ENCODE measurements at regions not wholly inside any gene's neighbourhood (a gene's known extent, or its start where the extent isn't known, plus 50 kb on each side); places are given as distances from the start of the nearest gene placed in this dataset.

GRCh38 chr17:79153367-79154130 lies 78.9 kb downstream of the ENGASE start:
- DNase-seq, result no peak
- no peak for TF ChIP-seq CTCF (IDR thresholded peaks at IDR 0.05)

GRCh38 chr17:79152636-79153035 lies 78.0 kb downstream of the ENGASE start:
- Histone ChIP-seq H3K27ac (no peak overlapping the region), H3K36me3 (no peaks in the 10 kb centered on the region), H3K4me3 (no peak overlapping the region), H3K4me1 (no peaks in the 10 kb centered on the region), H3K9me3 (no peaks in the 10 kb centered on the region), H3K27me3 (no peaks in the 10 kb centered on the region), H3K9ac (ENCODE audit: low read depth in 2 of 2, low read length in 2 of 2) (no peak overlapping the region)
- DNase-seq, result no peak
- intact Hi-C loops (cut with DNase I), result no loop called here
- no peak for TF ChIP-seq CTCF (IDR thresholded peaks at IDR 0.05)

More at GRCh38 chr17:79153367-79154130, 78.9 kb downstream of the ENGASE start:
- H3K27ac ChIP-seq, result no peak overlapping the region
- intact Hi-C loops (cut with DNase I), result no loop called here
- no peaks in the 10 kb centered on the region for H3K4me1 ChIP-seq
- H3K27me3 ChIP-seq, result no peaks in the 10 kb centered on the region
- H3K9me3 ChIP-seq, result no peaks in the 10 kb centered on the region
- no peak overlapping the region for H3K4me3 ChIP-seq
- no peaks in the 10 kb centered on the region for H3K36me3 ChIP-seq
- H3K9ac ChIP-seq (ENCODE audit: low read depth in 2 of 2, low read length in 2 of 2), result no peak overlapping the region

GRCh38 chr17:79152110-79152509 lies 77.5 kb downstream of the ENGASE start:
- intact Hi-C loops (cut with DNase I), result no loop called here
- Histone ChIP-seq H3K36me3 (no peaks in the 10 kb centered on the region), H3K27ac (no peak overlapping the region), H3K4me1 (no peaks in the 10 kb centered on the region), H3K4me3 (no peak overlapping the region), H3K9ac (ENCODE audit: low read depth in 2 of 2, low read length in 2 of 2) (no peak overlapping the region), H3K9me3 (no peaks in the 10 kb centered on the region), H3K27me3 (no peaks in the 10 kb centered on the region)
- TF ChIP-seq CTCF (IDR thresholded peaks at IDR 0.05), result no peak
- DNase-seq, result no peak

- TF ChIP-seq CTCF (IDR thresholded peaks at IDR 0.05), result no peak
- Histone ChIP-seq H3K9me3 (no peaks in the 10 kb centered on the region), H3K9ac (ENCODE audit: low read depth in 2 of 2, low read length in 2 of 2) (no peak overlapping the region), H3K36me3 (no peaks in the 10 kb centered on the region), H3K4me1 (no peaks in the 10 kb centered on the region), H3K27ac (no peak overlapping the region), H3K27me3 (no peaks in the 10 kb centered on the region), H3K4me3 (no peak overlapping the region)
- intact Hi-C loops (cut with DNase I), result no loop called here
- DNase-seq, result no peak
These were observed 76.2 kb downstream of the ENGASE start for GRCh38 chr17:79150799-79151198.

- DNase-seq, result no peak
These were observed 75.6 kb downstream of the ENGASE start for GRCh38 chr17:79150035-79150733.

More at GRCh38 chr17:79150035-79150733, 75.6 kb downstream of the ENGASE start:
- Histone ChIP-seq H3K9ac (ENCODE audit: low read depth in 2 of 2, low read length in 2 of 2) (no peak overlapping the region), H3K4me1 (no peaks in the 10 kb centered on the region), H3K9me3 (no peaks in the 10 kb centered on the region), H3K27me3 (no peaks in the 10 kb centered on the region), H3K27ac (no peak overlapping the region), H3K36me3 (no peaks in the 10 kb centered on the region), H3K4me3 (no peak overlapping the region)
- TF ChIP-seq CTCF (IDR thresholded peaks at IDR 0.05), result no peak
- intact Hi-C loops (cut with DNase I), result no loop called here
